HG03196 (cell line): ENCODE measurements at regions not wholly inside any gene's neighbourhood (a gene's known extent, or its start where the extent isn't known, plus 50 kb on each side); places are given as distances from the start of the nearest gene placed in this dataset.

Source experiments
- ATAC-seq: cut with Tn5 transposase; IDR thresholded peaks from one replicate; pipeline ENCODE4 v1.9.1; 2021; ENCODE audit not compliant: unreplicated experiment

DNA sequence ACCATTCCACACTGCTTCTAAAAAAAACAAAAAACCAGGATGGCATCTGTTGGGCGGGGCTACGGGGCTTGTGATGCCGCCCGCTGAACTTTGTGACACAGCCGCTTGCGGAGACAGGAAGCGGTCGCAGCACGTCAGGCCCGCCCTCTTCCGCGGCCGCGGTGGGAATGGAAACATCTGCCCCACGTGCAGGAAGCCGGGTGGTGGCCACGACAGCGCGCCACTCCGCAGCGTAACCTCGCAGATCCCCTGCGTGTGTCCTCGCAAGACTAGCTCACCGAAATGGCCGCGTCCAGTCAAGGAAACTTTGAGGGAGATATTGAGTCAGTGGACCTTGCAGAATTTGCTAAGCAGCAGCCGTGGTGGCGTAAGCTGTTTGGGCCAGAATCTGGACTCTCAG, 168.5 kb downstream of the SUCLG1 start:
- ATAC-seq = no peak

DNA sequence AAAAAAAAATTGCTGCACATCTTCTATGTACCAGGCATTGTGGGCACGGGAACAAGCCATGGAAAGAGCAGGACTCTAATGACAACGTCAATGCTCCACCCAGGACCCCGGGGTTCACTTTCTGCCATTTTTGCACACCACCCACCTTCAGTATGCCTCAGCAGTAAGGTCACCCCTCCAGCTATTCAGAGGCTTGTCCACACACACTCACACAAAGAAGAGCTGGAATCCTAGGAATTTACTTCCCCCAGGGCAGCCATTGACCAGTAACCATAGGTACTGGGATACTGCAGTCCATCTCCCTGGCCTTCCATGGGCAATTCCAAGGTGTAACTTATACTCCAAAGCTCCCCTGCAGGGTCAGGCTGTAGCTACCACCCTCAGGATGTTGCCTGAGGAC, 170.8 kb downstream of the SUCLG1 start:
- ATAC-seq = no peak

DNA sequence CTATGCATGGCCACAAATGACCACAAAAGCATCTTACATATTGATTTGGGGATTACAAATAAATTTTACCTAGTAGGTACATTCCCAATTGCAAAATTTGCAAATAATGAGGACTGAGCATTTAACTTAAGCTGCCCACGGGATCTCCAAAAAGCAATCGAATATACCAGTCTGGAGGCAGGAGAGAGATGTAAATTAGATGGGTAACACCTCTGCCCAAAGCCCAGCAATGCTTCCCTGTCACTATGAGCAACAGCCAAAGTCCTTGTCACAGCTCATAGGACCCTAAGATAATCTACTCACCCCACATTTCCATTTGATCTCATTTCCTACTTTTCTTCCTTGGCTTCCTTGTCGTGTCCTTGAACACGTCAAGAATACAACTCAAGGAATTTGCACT, 172.2 kb downstream of the SUCLG1 start:
- no peak for ATAC-seq

DNA sequence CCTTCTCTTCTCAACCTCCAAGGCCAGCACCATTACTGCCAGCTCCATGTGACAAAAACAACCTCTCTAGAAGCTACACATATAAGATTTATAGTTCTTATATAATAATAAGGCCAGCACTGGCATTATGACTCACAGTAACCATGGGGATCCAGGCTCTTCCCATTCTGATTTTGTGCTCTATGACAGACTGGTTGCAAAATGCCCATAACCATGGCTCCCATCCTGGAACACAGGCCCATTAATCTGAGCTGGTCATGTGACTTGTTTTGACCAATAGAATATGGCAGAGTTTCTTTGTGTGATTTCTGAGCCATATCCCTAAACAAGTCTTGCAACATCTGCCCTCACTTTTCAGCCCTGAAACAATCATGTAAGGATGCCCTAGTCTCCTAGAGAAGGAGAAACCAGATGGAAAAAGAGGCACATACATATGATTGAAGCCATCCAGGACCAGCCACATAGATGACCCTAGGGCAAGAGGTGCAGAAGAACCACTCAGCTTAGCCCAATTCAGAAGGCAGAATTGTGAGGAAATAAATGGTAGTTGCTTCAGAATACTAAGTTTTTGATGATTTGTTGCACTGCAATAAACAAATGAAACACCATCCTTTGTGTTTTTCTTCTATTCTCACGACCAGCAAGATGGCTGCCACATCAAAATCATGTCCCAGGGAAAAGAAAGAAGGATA, 173.9 kb downstream of the SUCLG1 start:
- no peak for ATAC-seq

DNA sequence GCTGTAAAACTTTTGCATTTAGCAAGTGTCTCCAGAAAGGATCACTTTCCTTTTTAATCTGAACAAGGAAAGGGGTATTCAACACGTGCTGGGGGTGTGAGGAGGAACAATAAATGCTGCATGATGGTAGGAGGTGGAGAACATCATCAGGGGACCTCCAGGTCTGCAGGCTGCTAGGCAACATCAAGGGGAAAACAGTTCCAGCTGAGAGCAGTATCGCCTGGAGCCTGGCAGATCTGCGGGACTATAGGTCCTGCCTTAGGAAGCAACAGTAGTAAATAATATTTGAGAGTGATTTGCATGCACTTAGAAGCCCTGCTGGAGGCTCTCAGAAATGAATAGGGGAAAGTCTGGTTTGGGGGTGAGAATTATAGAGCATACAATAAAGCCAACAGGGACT, 175.6 kb downstream of the SUCLG1 start:
- no peak for ATAC-seq

DNA sequence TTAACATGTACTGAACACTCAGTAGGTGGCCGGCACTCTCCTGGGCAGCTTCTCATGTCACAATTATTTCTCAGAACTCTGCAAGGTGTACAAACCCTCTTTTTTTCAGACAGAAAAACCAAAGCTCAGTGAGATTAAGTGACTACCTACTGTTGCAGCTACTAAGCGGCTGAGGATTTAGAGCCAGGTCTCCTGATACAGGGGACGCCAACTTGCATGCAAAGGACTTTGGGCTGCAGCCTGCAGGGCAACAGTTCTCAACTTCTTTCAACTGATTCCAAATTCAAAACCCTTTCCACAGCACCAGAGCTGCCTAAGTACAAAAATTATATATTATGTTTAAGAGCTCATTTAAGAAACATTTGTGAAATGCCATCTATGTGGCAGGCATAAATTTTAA, 177.6 kb downstream of the SUCLG1 start:
- ATAC-seq = no peak

DNA sequence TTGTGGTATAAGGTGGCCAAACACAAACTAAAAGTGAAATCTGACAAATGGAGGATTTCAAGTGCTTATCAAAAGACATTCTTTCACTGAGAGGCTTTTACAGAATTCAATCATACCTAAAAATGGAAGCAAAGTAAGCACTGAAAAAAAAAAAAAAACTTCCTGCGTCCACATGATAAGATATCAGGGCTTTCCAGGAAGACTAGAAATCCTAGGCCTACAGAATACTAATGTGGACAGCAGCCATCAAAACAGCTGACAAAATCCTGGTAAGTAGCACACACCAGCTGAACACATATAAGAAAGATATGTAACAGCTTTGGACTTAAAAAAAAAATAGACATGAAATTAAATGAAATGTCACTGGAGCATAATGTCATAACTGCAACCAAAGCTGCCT, 178.2 kb downstream of the SUCLG1 start:
- no peak for ATAC-seq

DNA sequence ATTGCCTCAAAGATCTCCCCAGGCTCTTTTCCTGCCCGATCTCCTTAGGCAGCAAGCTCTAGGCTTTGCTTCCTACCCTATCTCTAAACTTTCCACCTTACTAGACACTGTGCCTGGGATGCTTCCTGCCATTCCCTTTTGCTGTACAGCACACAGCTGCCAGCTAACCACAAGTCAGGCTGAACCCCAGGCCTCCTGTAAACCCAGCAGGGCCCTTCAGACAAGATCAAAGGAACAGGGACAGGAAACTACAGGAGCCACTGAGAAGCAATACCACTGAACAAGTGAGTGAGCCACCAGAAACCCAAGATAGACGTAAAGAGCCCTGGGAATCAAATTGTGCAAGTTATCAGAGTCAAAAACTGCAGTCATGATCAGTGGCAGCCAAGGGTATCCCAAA, 180.7 kb downstream of the SUCLG1 start:
- ATAC-seq = no peak

DNA sequence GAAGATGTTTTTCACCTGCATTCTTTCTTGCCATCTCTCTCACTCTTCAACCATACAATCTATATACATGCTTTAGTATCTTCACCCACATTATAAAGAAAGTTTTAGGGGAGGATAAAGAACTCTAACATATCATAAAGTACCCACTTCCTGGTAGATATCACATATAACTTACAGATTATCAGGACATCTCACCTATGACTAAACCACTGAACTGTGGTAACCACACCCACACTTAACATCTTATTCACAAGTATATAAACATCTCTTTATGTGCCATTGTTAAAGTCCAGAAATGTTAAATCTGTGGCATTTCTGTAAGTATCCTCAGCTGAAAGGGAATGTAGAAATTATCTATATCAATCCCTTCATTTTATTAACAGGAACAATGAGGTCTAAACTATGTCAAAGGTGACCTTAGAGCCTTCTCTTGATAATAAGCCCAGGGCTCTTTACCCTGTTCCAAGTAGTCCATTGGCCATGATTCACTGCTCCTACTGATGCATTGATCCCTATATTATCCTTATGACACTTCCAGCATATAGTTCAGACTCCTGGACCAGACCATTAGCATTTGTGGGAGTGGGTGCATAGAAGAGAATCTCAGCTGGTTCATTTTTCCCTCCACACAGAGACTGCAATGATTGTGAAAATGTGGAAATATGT, 182.4 kb downstream of the SUCLG1 start:
- ATAC-seq = no peak

DNA sequence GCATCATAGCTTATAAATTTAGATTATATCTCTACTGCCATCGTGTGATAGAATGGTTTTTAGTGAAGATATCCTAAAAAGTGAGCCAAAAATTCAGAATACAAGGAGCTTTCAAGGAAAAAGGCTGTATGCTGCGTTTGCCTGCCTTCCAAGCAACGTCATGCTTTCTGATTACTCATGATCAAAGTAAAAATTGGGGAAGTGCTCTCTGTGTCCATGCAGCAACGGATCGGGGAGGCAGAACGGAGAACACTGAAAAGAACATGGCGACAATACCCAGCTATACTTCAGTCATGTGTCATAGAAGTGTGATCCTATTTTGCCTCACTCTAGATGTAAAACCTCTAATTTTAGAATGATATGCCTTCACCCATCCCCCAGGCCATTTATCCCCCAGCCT, 185.7 kb downstream of the SUCLG1 start:
- no peak for ATAC-seq

DNA sequence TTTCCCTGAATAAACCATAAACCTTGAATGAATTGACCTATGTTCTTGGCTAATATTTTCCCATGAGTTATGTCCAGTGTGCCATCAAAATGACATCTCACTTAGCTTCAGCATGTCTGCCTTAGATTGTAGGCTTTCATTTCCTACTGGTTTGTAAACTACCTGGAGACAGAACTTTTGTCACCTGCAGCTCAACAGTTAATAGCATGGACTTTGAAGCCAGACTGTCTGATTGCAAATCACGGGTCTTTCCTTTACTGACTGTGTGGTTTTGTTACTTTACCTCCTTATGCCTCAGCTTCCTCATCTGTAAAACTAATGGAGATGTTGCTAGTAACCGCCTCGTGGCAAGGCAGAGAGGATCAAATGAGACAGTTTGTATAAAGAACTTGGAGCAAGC, 187.1 kb downstream of the SUCLG1 start:
- no peak for ATAC-seq

DNA sequence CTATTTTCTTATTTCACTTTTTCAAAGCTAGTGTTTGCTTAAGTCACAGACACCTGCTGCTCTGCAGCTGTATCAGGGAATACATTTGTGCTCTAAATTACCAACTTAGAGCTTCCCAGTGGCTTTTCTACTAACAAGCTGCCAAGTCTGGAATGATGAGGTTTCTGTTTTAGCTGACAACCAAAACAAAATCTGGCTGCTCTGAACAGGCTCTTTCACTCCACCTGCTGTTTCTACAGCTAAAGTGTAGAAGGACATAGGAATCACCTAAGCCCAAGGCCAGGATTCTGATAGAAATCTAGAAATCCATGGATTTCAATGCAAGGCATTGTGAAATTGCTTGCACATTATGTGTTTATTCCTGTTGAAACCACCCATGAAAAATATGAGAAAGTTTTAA, 201.2 kb downstream of the SUCLG1 start:
- ATAC-seq = no peak

DNA sequence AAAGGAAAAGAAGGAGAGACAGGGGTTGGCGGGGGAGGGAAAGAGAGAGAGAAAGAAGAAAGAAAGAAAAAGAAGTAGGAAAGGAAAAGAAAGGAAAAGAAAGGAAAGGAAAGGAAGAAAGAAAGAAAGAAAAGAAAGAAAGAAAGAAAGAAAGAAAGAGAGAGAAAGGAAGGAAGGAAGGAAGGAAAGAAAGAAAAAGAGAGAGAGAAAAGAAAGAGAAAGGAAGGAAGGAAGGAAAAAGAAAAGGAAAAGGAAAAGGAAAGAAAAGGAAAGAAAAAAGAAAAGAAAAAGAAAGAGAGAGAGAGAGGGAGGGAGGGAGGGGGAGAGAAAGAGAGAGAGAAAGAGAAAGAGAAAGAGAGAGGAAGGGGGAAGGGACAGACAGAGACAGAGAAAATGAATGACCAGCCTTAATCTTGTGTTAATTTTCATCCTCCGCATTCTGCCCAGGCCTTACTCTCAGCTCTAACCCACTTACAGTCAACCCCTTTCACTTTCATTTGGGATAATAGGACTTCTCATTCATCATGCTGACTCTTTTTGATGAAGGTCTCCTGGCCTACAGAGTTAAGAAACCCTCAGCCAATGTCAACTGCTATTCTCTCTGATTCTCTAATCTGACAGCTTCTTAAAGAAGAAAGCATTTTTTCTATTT, 207.3 kb downstream of the SUCLG1 start:
- ATAC-seq = no peak

DNA sequence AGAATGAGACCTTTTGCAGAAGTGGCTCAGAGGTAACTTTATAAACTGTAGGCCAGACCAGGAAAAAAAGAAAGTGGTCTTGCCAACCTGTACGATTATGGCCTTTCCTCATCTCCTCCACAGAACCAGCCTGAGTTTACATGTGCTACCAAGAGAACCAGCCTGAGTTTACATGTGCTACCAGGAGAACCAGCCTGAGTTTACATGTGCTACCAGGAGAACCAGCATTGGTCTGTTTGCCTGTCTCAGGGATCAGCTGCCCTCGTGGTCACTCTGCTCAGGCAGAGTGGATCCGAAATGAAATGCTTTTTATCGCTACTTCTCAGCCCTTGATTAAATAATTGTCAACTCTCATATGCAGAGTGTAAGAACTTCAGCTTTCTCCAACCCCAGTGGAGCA, 209.9 kb downstream of the SUCLG1 start:
- no peak for ATAC-seq

DNA sequence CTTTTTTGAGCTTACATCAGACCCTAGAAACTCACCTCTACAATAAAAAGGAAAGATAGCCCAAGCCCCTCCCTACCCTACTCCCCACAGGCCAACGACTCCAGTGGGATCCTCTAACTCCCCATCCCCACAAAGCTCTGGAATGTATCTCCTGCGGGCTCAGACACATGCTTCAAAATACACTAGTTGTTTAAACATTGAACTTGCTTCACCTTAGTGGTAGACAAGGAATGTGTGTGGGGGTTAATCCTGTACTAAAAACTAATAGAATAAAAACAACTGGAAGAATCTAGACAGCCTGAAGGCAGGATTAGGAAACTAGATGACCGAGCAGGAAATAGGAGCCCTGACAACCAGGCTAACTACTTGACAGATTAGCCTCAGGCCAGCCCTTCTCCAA, 211.5 kb downstream of the SUCLG1 start:
- ATAC-seq = no peak

DNA sequence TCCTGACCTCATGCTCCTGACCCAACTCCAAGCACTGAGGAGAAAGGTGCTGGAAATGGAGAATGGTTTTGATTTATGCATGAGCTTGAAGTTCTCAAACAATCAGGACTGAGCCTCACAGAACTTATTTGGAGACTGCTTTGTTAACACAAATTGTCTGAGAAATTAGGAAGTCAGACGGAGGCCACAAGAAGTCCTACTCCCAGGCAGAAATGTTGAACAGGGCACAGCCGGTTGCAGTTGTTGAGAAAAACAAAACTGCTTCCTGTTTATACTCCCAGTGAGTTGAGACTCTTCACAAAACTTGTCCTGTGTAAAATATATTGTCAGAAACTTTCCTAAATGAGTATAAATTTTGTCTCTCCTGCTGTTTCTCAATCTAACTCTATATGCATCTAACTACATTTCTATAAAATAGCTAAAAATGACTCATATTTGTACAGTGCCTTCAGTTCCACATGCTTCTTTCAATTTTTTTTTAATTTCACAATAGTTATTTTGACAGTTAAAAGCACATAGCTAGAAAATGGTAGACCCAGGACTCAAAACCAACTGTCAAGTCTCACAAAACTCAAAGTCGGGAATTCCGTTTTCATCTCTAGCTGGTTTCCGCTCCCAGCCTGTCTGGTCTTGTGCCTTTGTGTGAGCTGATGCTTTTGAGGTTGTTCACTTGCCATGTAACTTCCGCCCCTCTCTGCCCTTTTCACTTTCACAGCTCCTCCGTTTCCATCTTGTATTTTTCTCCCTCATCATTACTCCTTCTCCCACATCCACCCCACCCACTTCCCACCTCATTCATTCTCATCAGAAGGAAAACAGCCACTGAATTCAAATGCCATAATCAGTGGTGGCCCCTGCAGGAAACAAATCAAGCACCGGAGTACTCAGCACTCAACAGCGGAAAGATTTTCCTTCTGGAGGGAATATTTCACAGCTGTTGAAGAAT, 215.0 kb downstream of the SUCLG1 start:
- ATAC-seq = no peak

DNA sequence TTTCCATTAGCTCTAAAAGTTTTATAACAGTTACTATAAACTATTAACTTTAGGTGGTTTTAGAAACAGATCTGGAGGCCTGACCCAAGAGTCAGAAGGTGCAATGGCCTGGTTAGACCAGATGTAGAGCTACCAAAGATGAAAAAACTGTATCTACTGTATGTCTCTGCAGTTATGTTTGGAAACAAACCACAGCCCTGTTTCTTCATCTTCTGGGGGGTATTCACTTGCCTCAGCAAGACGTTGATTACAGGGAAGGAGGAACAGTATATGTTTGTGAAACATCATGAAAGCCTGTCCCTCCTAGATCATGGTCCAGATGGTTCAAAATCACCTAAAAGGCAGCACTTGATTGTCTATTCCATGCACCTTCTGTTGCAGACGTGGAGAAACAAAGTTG, 220.2 kb downstream of the SUCLG1 start:
- ATAC-seq = no peak

DNA sequence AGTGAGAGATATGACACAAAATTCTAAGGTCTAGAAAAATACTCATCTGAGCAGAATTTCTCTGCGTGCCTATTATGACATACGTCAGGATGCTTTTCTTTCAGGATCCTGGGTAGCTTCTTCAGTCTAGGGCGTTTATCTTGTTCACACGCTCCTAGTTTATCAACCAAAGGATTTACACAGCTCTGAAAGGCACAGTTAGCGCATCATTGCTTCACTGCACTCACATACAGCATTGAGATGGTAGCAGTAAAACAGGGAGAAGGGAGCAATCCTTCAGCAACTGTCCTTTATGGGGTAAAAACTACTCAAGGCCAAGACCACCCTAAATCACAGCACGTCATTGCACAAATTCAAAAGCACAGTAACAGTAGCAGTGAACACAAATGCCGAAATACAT, 222.8 kb downstream of the SUCLG1 start:
- no peak for ATAC-seq

DNA sequence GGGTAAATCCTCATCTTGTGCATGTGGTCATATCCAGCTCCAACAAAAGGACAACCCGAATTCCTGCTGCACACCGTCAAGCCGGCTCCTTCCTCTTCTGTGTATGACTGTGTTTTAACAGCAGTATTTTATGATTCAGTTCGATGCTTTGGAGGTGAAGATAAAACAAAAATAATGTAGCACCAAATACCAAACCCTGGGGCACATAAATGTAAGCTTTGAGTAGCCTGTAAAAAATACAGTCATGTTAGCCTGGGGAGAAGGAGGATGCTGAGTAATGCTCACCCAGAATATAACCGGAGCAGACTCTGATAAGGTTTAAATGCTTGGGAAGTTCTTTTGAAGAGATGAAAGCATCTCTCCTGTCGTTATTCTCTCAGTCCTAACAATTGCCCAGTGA, 225.0 kb downstream of the SUCLG1 start:
- no peak for ATAC-seq

DNA sequence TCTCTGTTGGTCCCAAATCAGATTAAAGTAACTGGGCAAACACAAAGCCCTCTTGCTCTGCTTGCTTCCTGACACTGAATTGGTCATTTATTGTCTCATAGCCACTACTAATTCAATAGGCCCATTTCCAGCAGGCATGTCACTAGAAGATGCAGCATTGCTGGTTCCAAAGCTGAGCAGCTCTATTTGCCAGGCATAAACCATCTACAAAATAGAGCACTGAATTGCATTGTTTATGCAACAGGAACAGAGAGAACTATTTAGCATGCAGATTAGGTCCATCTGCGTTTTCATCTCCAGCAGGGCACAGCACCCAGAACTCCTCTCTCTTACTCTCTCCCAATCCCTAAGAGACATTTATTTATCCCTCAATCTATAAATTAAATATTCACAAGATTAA, 227.6 kb downstream of the SUCLG1 start:
- no peak for ATAC-seq

DNA sequence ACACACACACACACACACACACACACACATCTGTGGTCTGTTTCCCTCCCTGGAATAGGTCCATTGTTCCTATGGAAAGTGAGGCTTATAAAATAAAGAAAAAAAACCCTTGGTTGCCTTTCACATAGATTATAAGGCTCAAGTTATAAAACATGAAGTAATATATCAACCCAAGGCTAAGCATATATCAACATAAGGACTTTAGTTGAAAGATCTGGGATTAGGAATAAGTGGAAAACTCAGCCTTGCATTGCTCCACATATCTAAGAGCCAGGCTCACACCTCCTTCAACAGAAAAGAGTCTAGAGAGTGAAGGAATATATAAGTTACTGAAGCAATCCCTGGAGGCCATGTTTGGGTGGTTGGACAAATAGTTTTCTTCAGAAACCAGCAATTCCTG, 235.0 kb downstream of the SUCLG1 start:
- no peak for ATAC-seq
